ENCODE measurements at regions not wholly inside any gene's neighbourhood (a gene's known extent, or its start where the extent isn't known, plus 50 kb on each side); places are given as distances from the start of the nearest gene placed in this dataset.

DNA sequence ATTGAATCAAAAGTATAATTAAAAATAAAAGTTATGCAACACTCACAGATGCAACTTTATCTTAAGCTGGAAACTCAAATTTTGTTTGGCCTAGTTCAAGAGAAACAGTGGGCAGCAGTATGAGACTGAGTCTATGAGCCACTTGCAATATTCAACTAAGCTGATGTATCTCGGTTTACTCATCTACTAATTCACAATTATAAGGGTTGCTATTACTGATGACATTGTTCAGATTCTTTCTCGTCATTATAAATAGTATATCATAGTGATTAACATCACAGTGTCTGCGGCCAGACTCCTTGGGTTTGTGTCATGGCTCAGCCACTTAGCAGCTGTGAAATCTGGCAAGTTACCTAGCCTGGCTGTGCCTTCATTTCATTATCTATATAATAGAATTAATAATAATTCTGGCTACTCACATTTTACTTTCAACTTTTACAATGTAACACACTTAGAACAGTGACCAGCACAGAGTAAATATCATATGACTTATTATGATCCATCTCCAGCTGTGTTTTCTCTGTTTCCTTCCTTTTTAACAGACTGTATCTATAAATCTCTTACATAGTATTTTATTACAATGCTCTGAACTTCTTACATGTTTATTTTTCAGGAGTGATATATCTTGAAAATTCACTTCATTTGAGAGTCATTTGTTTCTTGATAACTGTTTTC lies 194.3 kb upstream of the RGS18 start:
- no peaks in the 10 kb centered on the region for H3K4me1 ChIP-seq (ENCODE audit: control insufficient read depth in 2 of 3, insufficient read depth in 2 of 3, low read depth in 1 of 3, low read length in 3 of 3)
- FAIRE-seq = no peak
- intact Hi-C loops (cut with DNase I) = no loop called here
- peak in 2 of 5 donors; percentile 8 to 15 for DNase-seq
- no peaks in the 10 kb centered on the region for H3K9me3 ChIP-seq (ENCODE audit: control insufficient read depth in 2 of 3, insufficient read depth in 1 of 3, low read length in 3 of 3)
- H3K27me3 ChIP-seq (ENCODE audit: control insufficient read depth, insufficient read depth, low read length) = no peaks in the 10 kb centered on the region
- H3K36me3 ChIP-seq (ENCODE audit: control insufficient read depth in 2 of 3, insufficient read depth in 3 of 3, low read length in 3 of 3) = no peaks in the 10 kb centered on the region
- TF ChIP-seq, protein P1, sequence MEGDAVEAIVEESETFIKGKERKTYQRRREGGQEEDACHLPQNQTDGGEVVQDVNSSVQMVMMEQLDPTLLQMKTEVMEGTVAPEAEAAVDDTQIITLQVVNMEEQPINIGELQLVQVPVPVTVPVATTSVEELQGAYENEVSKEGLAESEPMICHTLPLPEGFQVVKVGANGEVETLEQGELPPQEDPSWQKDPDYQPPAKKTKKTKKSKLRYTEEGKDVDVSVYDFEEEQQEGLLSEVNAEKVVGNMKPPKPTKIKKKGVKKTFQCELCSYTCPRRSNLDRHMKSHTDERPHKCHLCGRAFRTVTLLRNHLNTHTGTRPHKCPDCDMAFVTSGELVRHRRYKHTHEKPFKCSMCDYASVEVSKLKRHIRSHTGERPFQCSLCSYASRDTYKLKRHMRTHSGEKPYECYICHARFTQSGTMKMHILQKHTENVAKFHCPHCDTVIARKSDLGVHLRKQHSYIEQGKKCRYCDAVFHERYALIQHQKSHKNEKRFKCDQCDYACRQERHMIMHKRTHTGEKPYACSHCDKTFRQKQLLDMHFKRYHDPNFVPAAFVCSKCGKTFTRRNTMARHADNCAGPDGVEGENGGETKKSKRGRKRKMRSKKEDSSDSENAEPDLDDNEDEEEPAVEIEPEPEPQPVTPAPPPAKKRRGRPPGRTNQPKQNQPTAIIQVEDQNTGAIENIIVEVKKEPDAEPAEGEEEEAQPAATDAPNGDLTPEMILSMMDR (IDR thresholded peaks at IDR 0.05; ENCODE audit: borderline replicate concordance, extremely low read depth, insufficient read depth) = no peak
- H3K27ac ChIP-seq (ENCODE audit: low read depth in 2 of 2, low read length in 2 of 2) = no peak overlapping the region
- no peak overlapping the region for H3K4me3 ChIP-seq (ENCODE audit: low read length in 3 of 3)
- H3K9ac ChIP-seq (ENCODE audit: low read length in 3 of 3) = no peak overlapping the region

DNA sequence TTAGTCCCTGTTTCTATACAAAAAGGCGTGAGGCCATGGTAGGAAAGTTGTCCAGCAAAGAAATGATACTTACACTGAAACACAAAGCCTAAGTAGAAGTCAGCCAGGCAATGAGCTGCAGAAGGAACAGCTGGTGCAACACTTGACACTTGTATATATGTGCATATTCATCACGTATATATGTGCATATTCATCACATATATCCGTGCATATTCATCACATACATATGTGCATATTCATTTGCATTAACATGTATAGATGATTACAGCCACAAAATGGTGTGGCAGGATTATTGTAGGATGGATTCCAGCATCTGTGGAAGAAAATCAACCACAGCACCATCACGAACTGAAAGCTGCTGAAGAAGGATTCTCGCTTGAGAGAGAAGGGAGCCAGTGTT lies 189.0 kb upstream of the RGS18 start:
- Histone ChIP-seq H3K27me3 (ENCODE audit: control insufficient read depth, insufficient read depth, low read length) (no peaks in the 10 kb centered on the region), H3K9me3 (ENCODE audit: control insufficient read depth in 2 of 3, insufficient read depth in 1 of 3, low read length in 3 of 3) (no peaks in the 10 kb centered on the region), H3K9ac (ENCODE audit: low read length in 3 of 3) (no peak overlapping the region), H3K36me3 (ENCODE audit: control insufficient read depth in 2 of 3, insufficient read depth in 3 of 3, low read length in 3 of 3) (no peaks in the 10 kb centered on the region), H3K4me1 (ENCODE audit: control insufficient read depth in 2 of 3, insufficient read depth in 2 of 3, low read depth in 1 of 3, low read length in 3 of 3) (no peaks in the 10 kb centered on the region), H3K4me3 (ENCODE audit: low read length in 3 of 3) (no peak overlapping the region), H3K27ac (ENCODE audit: low read depth in 2 of 2, low read length in 2 of 2) (no peak overlapping the region)
- intact Hi-C loops (cut with DNase I) = no loop called here
- no peak for FAIRE-seq
- TF ChIP-seq, protein P1 (IDR thresholded peaks at IDR 0.05; ENCODE audit: borderline replicate concordance, extremely low read depth, insufficient read depth) = no peak
- no peak for DNase-seq

DNA sequence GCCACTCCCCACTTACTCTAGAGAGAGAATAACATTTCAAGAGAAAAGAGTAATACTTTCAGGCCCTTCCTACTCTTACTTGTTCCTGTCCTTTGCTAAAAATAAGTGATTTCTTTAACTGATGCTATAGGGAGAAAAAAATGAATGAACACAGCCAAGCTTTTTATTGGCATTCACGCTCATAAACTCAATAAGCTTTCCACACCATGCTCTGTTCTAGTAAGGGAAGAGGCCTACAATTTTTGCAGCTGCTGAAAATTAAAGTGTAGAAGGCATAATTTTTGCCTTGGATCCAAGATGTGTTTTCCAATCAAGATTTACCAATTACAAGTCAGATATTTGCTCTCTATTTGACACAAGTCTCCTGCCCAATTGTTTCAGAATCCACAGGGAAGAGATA lies 188.1 kb upstream of the RGS18 start:
- intact Hi-C loops (cut with DNase I) = no loop called here
- TF ChIP-seq, protein P1 (IDR thresholded peaks at IDR 0.05; ENCODE audit: borderline replicate concordance, extremely low read depth, insufficient read depth) = no peak
- no peaks in the 10 kb centered on the region for H3K4me1 ChIP-seq (ENCODE audit: control insufficient read depth in 2 of 3, insufficient read depth in 2 of 3, low read depth in 1 of 3, low read length in 3 of 3)
- no peak overlapping the region for H3K4me3 ChIP-seq (ENCODE audit: low read length in 3 of 3)
- H3K27ac ChIP-seq (ENCODE audit: low read depth in 2 of 2, low read length in 2 of 2) = no peak overlapping the region
- no peaks in the 10 kb centered on the region for H3K27me3 ChIP-seq (ENCODE audit: control insufficient read depth, insufficient read depth, low read length)
- DNase-seq = no peak
- no peaks in the 10 kb centered on the region for H3K36me3 ChIP-seq (ENCODE audit: control insufficient read depth in 2 of 3, insufficient read depth in 3 of 3, low read length in 3 of 3)
- H3K9ac ChIP-seq (ENCODE audit: low read length in 3 of 3) = no peak overlapping the region
- no peaks in the 10 kb centered on the region for H3K9me3 ChIP-seq (ENCODE audit: control insufficient read depth in 2 of 3, insufficient read depth in 1 of 3, low read length in 3 of 3)
- no peak for FAIRE-seq

DNA sequence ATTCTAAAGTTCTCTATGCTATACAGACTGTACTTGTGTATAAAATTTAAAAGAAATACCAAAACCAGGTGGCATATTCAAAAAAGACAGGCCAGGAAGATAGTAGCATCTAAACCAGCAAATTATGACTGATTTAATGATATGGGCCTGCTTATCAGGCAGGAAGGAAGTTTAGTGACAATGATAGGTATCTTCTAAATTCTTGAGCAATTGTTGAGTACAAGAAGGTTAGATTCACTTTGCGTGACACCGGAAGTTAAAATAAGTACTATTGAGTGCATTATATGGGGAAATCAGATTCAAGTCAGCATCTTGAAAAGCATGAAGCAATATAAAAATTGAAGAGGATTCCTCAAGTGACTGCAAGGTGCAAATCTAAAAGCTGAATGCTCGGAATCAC lies 186.8 kb upstream of the RGS18 start:
- FAIRE-seq (no peak), DNase-seq (no peak)
- H3K4me3 ChIP-seq (ENCODE audit: low read length in 3 of 3) = no peak overlapping the region
- H3K27me3 ChIP-seq (ENCODE audit: control insufficient read depth, insufficient read depth, low read length) = no peaks in the 10 kb centered on the region
- no peaks in the 10 kb centered on the region for H3K9me3 ChIP-seq (ENCODE audit: control insufficient read depth in 2 of 3, insufficient read depth in 1 of 3, low read length in 3 of 3)
- no peak overlapping the region for H3K27ac ChIP-seq (ENCODE audit: low read depth in 2 of 2, low read length in 2 of 2)
- H3K4me1 ChIP-seq (ENCODE audit: control insufficient read depth in 2 of 3, insufficient read depth in 2 of 3, low read depth in 1 of 3, low read length in 3 of 3) = no peaks in the 10 kb centered on the region
- H3K36me3 ChIP-seq (ENCODE audit: control insufficient read depth in 2 of 3, insufficient read depth in 3 of 3, low read length in 3 of 3) = no peaks in the 10 kb centered on the region
- intact Hi-C loops (cut with DNase I) = no loop called here
- H3K9ac ChIP-seq (ENCODE audit: low read length in 3 of 3) = no peak overlapping the region
- TF ChIP-seq, protein P1 (IDR thresholded peaks at IDR 0.05; ENCODE audit: borderline replicate concordance, extremely low read depth, insufficient read depth) = no peak

All from kidney (tissue), 13 donors.